Testis (tissue), 2 donors: ENCODE measurements at regions not wholly inside any gene's neighbourhood (a gene's known extent, or its start where the extent isn't known, plus 50 kb on each side); places are given as distances from the start of the nearest gene placed in this dataset.

ENCODE experiments used
- CTCF ChIP-seq, 3 experiments: fragments of 450-650 bp in 2 of 3; fragments of 200-600 bp in 1 of 3; sonication (generic) in 1 of 3; IDR thresholded peaks; one replicate each; pipeline ENCODE4 v1.5.1; 2016 to 2019; ENCODE audit warnings: antibody characterized with exemption in 3 of 3, mild to moderate bottlenecking in 2 of 3, moderate library complexity in 1 of 3
- POLR2A ChIP-seq: fragments of 450-650 bp; IDR thresholded peaks from one replicate; pipeline ENCODE4 v1.6.1; 2017; ENCODE audit warnings: antibody characterized with exemption, mild to moderate bottlenecking, moderate library complexity

DNA sequence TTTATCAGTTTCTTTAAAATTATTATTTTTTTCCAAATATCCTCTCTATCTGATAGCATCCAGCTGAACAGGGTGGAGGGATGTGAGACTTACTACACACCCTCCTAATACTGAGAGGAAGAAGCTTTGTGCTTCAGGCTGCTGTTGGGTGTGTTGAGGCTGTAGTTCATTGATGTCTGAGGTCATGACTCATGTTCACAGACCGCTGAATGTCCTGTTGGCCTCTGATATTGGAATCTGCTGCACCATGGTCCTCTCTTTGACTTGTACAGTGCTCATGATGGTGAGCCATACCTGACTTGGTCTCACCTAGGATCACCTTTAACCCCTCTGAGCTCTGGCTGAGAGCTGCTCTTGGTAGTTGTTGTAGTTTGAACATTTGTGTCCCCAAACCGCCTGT is 302.9 kb downstream of the SATB1 start:
- TF ChIP-seq CTCF (IDR thresholded peaks at IDR 0.05): no peak
- TF ChIP-seq POLR2A: no peak
